Endodermal cell (in vitro differentiated cells): ENCODE measurements at regions not wholly inside any gene's neighbourhood (a gene's known extent, or its start where the extent isn't known, plus 50 kb on each side); places are given as distances from the start of the nearest gene placed in this dataset.

Experiments used
- DNase-seq: peaks from one replicate; pipeline ENCODE4 v3.0.0-alpha.2; 2017
- H3K27ac ChIP-seq: 2 replicates; pipeline ENCODE4 v1.5.1; 2013; ENCODE audit warnings: mild to moderate bottlenecking, low read depth, low read length, moderate library complexity
- H3K27me3 ChIP-seq: 2 replicates; pipeline ENCODE4 v1.6.1; 2013; ENCODE audit warnings: mild to moderate bottlenecking, low read length, moderate library complexity; ENCODE audit not compliant: insufficient read depth, control insufficient read depth, poor library complexity, severe bottlenecking
- H3K36me3 ChIP-seq: 2 replicates; pipeline ENCODE4 v1.7.0; 2013; ENCODE audit warnings: mild to moderate bottlenecking, low read length, moderate library complexity; ENCODE audit not compliant: control insufficient read depth, insufficient read depth
- H3K4me1 ChIP-seq: one replicate; pipeline ENCODE4 v1.7.0; 2013; ENCODE audit warnings: low read length; ENCODE audit not compliant: control insufficient read depth, insufficient read depth
- H3K4me3 ChIP-seq: 2 replicates; pipeline ENCODE4 v1.5.1; 2013; ENCODE audit warnings: mild to moderate bottlenecking, low read length, moderate library complexity
- H3K9ac ChIP-seq: 2 replicates; pipeline ENCODE4 v1.6.1; 2013; ENCODE audit warnings: mild to moderate bottlenecking, low read length, moderate library complexity; ENCODE audit not compliant: poor library complexity, severe bottlenecking; ENCODE audit errors: extremely low read depth
- H3K9me3 ChIP-seq: 2 replicates; pipeline ENCODE4 v1.6.1; 2013; ENCODE audit warnings: mild to moderate bottlenecking, low read length, moderate library complexity; ENCODE audit not compliant: control insufficient read depth
- H3K27ac Mint-ChIP-seq: 2 replicates; pipeline ENCODE4 v1.8.0; 2020; ENCODE audit warnings: mixed read lengths
- H3K27me3 Mint-ChIP-seq: 2 replicates; pipeline ENCODE4 v1.8.0; 2021; ENCODE audit warnings: mild to moderate bottlenecking, mixed read lengths; ENCODE audit not compliant: insufficient read depth
- H3K36me3 Mint-ChIP-seq: 2 replicates; pipeline ENCODE4 v1.8.0; 2020; ENCODE audit warnings: low read depth, mixed read lengths
- H3K4me1 Mint-ChIP-seq: 2 replicates; pipeline ENCODE4 v1.8.0; 2020; ENCODE audit warnings: mixed read lengths
- H3K4me3 Mint-ChIP-seq: 2 replicates; pipeline ENCODE4 v1.8.0; 2020; ENCODE audit warnings: mild to moderate bottlenecking, moderate library complexity, mixed read lengths
- H3K9me3 Mint-ChIP-seq: 2 replicates; pipeline ENCODE4 v1.8.0; 2020; ENCODE audit warnings: mild to moderate bottlenecking, mixed read lengths
- WGBS, 2 experiments: methylation state at CpG; one replicate each; pipeline versions ENCODE4 v1.1.5 to v1.1.7; 2013; ENCODE audit warnings: missing lambda C conversion rate in 2 of 2, mixed read lengths in 1 of 2; ENCODE audit not compliant: insufficient coverage in 1 of 2, insufficient read length in 1 of 2; 5-methylcytosine and 5-hydroxymethylcytosine counted together
- TF ChIP-seq, protein P1 (sequence below): fragments of 200-600 bp; sonication (generic); conservative IDR thresholded peaks from 2 replicates; pipeline ENCODE4 v1.5.0; 2021; ENCODE audit warnings: antibody characterized with exemption, mild to moderate bottlenecking

DNA sequence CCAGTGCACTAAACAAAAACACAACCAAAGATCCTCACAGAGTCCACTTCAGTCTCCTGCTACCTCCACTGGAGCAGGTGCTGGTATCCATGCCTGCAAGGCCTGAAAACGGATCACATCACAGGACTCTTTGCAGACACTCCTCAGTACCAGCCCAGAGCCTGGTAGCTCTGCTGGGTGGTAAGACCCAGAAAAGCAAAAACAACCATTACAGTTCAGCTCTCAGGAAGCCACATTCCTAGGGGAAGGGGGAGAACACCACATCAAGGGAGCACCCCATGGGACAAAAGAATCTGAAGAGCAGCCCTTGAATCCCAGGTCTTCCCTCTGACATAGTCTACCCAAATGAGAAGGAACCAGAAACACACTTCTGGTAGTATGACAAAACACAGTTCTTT, 52.5 kb upstream of the PFN2 start:
- peaks cover 19% of the 10 kb centered on the region for H3K4me1 Mint-ChIP-seq
- Histone ChIP-seq H3K9ac (no peak overlapping the region), H3K36me3 (no peaks in the 10 kb centered on the region), H3K4me1 (peaks cover 6% of the 10 kb centered on the region), H3K27ac (no peak overlapping the region), H3K4me3 (no peak overlapping the region), H3K9me3 (peaks cover 22% of the 10 kb centered on the region), H3K27me3 (no peaks in the 10 kb centered on the region)
- no peak overlapping the region for H3K4me3 Mint-ChIP-seq
- H3K9me3 Mint-ChIP-seq = peaks cover 26% of the 10 kb centered on the region
- H3K27me3 Mint-ChIP-seq = peaks cover 1% of the 10 kb centered on the region
- H3K36me3 Mint-ChIP-seq = no peaks in the 10 kb centered on the region
- WGBS, 2 experiments = 88 to 100% methylated on average over 1 of the region's 1 CpG
- H3K27ac Mint-ChIP-seq = peak overlapping the region; percentile 71
- DNase-seq = no peak
- TF ChIP-seq, protein P1, sequence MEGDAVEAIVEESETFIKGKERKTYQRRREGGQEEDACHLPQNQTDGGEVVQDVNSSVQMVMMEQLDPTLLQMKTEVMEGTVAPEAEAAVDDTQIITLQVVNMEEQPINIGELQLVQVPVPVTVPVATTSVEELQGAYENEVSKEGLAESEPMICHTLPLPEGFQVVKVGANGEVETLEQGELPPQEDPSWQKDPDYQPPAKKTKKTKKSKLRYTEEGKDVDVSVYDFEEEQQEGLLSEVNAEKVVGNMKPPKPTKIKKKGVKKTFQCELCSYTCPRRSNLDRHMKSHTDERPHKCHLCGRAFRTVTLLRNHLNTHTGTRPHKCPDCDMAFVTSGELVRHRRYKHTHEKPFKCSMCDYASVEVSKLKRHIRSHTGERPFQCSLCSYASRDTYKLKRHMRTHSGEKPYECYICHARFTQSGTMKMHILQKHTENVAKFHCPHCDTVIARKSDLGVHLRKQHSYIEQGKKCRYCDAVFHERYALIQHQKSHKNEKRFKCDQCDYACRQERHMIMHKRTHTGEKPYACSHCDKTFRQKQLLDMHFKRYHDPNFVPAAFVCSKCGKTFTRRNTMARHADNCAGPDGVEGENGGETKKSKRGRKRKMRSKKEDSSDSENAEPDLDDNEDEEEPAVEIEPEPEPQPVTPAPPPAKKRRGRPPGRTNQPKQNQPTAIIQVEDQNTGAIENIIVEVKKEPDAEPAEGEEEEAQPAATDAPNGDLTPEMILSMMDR = no peak

DNA sequence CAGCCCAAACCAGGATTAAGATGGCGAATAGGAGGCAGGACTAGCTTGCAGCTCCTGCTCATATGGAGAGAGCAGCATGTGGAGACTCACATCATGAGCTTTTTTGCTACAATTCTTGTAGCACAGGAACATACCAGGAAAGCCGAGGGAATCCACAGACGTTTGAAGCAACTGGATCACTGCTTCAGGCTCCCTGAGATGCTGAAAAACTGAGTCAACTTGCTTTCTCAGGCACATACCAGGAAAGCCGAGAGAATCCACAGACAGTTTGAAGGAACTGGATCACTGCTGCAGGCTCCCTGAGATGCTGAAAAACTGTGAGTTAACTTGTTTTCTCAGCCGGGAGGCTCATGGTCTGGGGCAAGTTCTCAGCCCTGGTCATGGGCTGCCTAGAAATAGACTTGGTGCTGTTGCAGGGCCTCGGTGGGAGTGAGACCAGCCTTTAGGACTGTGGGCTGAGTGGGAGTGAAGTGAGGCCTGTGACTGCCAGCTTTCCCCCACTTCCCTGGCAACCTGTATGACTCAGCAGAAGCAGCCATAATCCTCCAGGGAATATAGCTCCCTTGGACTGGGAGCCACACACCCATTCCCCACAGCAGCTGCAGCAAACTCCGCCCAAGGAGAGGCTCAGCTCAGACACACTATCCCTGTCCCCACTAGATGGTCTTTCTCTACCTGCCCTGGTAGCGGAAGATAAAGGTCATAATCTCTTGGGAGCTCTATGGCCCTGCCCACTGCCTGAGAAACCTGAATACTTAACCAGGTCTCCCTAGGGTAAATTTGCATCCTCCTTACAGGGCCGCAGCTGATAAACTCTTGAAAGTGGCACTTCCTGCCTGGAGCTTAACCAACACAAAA, 51.9 kb upstream of the PFN2 start:
- peaks cover 20% of the 10 kb centered on the region for H3K9me3 Mint-ChIP-seq
- H3K27ac Mint-ChIP-seq = peak overlapping the region; percentile 71
- H3K4me3 Mint-ChIP-seq = no peak overlapping the region

DNA sequence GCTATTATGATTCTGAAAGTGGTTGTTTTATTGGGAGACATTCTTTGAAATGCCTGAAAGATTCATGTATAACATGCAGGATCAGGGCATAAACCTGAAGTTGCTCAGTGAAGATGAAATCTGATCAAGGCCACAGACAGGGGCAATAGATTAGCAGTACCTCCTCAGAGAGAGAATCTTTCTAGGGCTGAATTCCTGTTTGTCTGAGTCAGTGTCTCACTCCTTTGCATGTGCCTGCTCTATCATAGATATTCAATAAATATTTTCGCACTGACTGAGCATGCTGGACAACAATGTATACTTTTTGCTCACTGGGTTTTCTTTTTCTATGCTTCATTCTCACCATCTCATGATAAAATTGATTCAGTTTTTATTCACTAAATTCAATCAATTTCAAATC, 49.8 kb upstream of the PFN2 start:
- WGBS, 2 experiments = 75 to 91% methylated on average over 1 of the region's 1 CpG
- no peak overlapping the region for H3K27ac Mint-ChIP-seq
- H3K27ac ChIP-seq = no peak overlapping the region

More for the DNA sequence above, 51.9 kb upstream of the PFN2 start:
- 89 to 91% methylated on average over 5 to 9 of the region's 9 CpGs for WGBS, 2 experiments
- Histone ChIP-seq H3K9ac (no peak overlapping the region), H3K36me3 (no peaks in the 10 kb centered on the region), H3K4me3 (no peak overlapping the region), H3K9me3 (peaks cover 22% of the 10 kb centered on the region), H3K4me1 (peaks cover 6% of the 10 kb centered on the region), H3K27me3 (no peaks in the 10 kb centered on the region), H3K27ac (no peak overlapping the region)
- Mint-ChIP-seq H3K27me3 (peaks cover 1% of the 10 kb centered on the region), H3K36me3 (no peaks in the 10 kb centered on the region), H3K4me1 (peaks cover 19% of the 10 kb centered on the region)
- TF ChIP-seq, protein P1 = no peak
- DNase-seq = peak; percentile 70

More for the DNA sequence above, 49.8 kb upstream of the PFN2 start:
- H3K4me1 ChIP-seq = peaks cover 9% of the 10 kb centered on the region
- no peak overlapping the region for H3K4me3 ChIP-seq
- no peaks in the 10 kb centered on the region for H3K36me3 ChIP-seq
- peaks cover 1% of the 10 kb centered on the region for H3K27me3 Mint-ChIP-seq
- peaks cover 19% of the 10 kb centered on the region for H3K4me1 Mint-ChIP-seq
- DNase-seq = no peak
- H3K27me3 ChIP-seq = no peaks in the 10 kb centered on the region
- peaks cover 15% of the 10 kb centered on the region for H3K9me3 ChIP-seq
- TF ChIP-seq, protein P1 = no peak
- H3K4me3 Mint-ChIP-seq = no peak overlapping the region
- H3K9ac ChIP-seq = no peak overlapping the region
- H3K9me3 Mint-ChIP-seq = peaks cover 11% of the 10 kb centered on the region
- H3K36me3 Mint-ChIP-seq = no peaks in the 10 kb centered on the region
